GM19023 (cell line): ENCODE measurements at regions not wholly inside any gene's neighbourhood (a gene's known extent, or its start where the extent isn't known, plus 50 kb on each side); places are given as distances from the start of the nearest gene placed in this dataset.
A peak's percentile ranks its signal among the peaks of the same experiment; 100 is the strongest.
"Not testable (repeated sequence)": the region's sequence is repeated elsewhere in the genome, so short reads cannot be mapped to it uniquely, and the experiment has no call there.

ENCODE experiments used
- ATAC-seq: cut with Tn5 transposase; IDR thresholded peaks from one replicate; pipeline ENCODE4 v1.9.1; 2021; ENCODE audit warnings: mild to moderate bottlenecking, moderate library complexity; ENCODE audit not compliant: unreplicated experiment

- ATAC-seq, result not testable (repeated sequence)
Measured at GRCh38 chr6:158886346-158886977, 67.3 kb upstream of the EZR start.

DNA sequence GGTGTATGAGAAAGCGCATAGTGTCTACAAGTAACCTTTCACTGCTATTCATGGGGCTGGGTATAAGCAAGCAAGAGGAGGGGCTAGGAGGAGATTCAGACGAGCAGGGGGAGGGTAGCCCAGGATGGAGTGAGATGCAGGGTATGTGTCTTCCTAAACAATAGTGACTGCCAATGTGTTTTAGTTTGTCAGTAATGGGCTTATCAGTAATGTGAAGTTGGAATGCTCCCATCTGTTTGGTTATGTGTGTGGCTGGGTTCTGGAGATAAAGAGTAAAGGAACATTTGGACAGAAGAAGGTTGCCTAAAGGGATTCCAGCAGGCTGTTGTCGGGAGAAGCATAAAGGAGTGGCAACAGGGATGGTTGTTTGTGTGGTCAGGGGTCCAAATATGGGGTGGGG lies 62.7 kb upstream of the EZR start:
- ATAC-seq, result not testable (repeated sequence)

- not testable (repeated sequence) for ATAC-seq
Measured at GRCh38 chr6:158881276-158881675, 62.1 kb upstream of the EZR start.

GRCh38 chr6:158879180-158879579 lies 60.0 kb upstream of the EZR start:
- ATAC-seq, result no peak

GRCh38 chr6:158877716-158878115 lies 58.5 kb upstream of the EZR start:
- ATAC-seq, result no peak

DNA sequence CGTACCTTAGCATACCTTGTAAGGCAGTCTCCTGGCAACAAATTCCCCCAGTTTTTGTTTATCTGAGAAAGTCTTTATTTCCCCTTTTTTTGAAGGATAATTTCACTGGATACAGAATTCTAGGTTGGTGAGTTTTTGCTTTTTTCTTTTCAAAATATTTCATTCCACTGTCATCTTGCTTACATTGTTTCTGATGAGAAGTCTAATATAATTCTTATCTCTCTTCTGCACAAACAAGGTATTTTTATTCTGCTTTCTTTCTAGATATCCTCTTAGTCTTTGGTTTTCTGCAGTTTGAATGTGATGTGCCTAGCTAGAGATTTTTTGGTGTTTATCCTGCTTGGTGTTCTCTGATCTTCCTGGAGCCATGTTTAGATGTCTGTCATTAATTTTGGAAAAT lies 57.7 kb upstream of the EZR start:
- no peak for ATAC-seq

DNA sequence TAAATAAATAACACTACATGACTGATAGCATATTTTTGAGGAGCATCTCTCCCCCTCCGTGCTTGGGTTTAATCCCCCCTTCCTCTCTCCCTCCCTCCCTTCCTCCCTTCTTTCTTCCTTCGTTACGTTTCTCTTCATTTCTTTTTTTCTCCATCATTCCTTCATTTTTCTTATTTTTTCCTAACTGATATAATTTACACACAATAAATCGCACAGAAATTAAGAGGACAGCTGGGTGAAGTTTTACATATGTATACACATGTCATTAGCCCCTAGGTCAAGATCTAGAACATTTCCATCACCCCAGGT lies 51.4 kb upstream of the EZR start:
- ATAC-seq, result no peak

- peak; percentile 93 for ATAC-seq
Measured at GRCh38 chr6:158869826-158870648, 50.9 kb upstream of the EZR start.

DNA sequence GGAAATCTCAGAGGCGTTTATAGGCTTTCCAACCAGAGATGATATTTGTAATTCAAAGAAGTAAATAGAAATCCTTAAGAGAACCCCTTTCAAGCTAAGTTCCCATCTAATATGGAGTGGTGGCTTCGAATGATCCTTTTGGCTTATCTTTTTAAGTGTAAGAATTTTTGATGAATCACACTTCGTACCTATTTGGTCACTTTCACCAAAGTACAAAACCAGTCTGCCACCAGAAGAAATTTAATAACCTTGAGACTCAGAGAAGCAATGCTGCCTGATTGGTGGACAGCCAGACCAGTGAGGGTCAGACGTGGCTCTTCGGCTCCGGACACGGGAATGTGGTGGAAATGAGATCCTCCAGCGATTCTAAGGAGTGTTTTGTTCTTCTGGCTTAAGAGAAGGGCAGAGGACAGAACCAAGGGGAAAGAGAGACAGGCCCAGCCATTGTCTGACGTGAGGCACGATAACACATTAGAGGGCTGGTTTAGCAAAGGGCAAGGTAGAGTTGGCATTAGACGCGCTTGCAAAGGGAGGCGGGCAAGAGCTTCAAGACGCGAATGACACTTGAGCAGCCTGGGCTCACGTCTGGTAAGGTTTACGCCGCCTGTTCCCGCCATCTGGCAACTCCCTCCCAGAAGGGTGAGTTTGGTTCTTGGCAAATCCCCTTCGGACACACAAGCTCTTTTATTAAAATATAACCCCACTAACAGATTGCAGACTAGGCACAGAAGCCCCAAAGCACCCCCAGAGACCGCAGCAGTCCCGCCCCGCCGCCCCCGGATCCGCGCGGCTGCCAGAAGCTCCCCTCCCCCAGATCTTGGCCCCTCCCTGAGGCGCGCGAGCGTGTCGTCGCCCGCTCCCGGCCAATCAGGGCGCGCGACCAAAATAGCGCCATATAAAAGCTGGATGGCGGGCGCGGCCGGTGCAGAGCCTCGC lies 50.0 kb upstream of the EZR start:
- peak; percentile 75 for ATAC-seq
